Retina (tissue), 1 donor: ENCODE measurements at regions not wholly inside any gene's neighbourhood (a gene's known extent, or its start where the extent isn't known, plus 50 kb on each side); places are given as distances from the start of the nearest gene placed in this dataset.
A peak's percentile ranks its signal among the peaks of the same experiment; 100 is the strongest.
"Not testable (repeated sequence)": the region's sequence is repeated elsewhere in the genome, so short reads cannot be mapped to it uniquely, and the experiment has no call there.

Experiments used
- DNase-seq: peaks from one replicate; pipeline ENCODE4 v3.0.0-alpha.2; 2016

- DNase-seq = not testable (repeated sequence)
Measured at GRCh38 chr1:211890091-211890995, 59.8 kb upstream of the LPGAT1 start.

GRCh38 chr1:211889307-211890090 is 58.9 kb upstream of the LPGAT1 start:
- DNase-seq = peak; percentile 6

GRCh38 chr1:211886551-211886950 is 56.0 kb upstream of the LPGAT1 start:
- no peak for DNase-seq

- peak; percentile 8 for DNase-seq
Measured at GRCh38 chr1:211885747-211886522, 55.4 kb upstream of the LPGAT1 start.

GRCh38 chr1:211882381-211883004 is 51.9 kb upstream of the LPGAT1 start:
- DNase-seq = no peak
